Neural cell (in vitro differentiated cells): ENCODE measurements at regions not wholly inside any gene's neighbourhood (a gene's known extent, or its start where the extent isn't known, plus 50 kb on each side); places are given as distances from the start of the nearest gene placed in this dataset.

Source experiments
- H2AFZ ChIP-seq: fragments of 200-600, 300-800 bp; sonication (generic), shearing (Covaris generic); 2 replicates; pipeline ENCODE4 v1.6.0; 2014; ENCODE audit warnings: low read depth, mild to moderate bottlenecking, antibody characterized with exemption, low read length, moderate library complexity
- H3F3A ChIP-seq: fragments of 200-600 bp; shearing (Covaris generic); 2 replicates; pipeline ENCODE4 v1.6.1; 2016; ENCODE audit warnings: mild to moderate bottlenecking, moderate library complexity, mixed read lengths, antibody characterized with exemption, low read length; ENCODE audit not compliant: insufficient read depth, poor library complexity, severe bottlenecking
- H3K27ac ChIP-seq: fragments of 200-600, 300-800 bp; sonication (generic), shearing (Covaris generic); 2 replicates; pipeline ENCODE4 v1.5.1; 2014; ENCODE audit warnings: mild to moderate bottlenecking, low read length, moderate library complexity
- H3K27me3 ChIP-seq: fragments of 300-800, 200-600 bp; sonication (generic), shearing (Covaris generic); 2 replicates; pipeline ENCODE4 v1.6.0; 2014; ENCODE audit warnings: mild to moderate bottlenecking, low read depth, low read length, moderate library complexity; ENCODE audit not compliant: insufficient read depth
- H3K36me3 ChIP-seq: fragments of 300-800, 200-600 bp; sonication (generic), shearing (Covaris generic); 2 replicates; pipeline ENCODE4 v1.5.1; 2014; ENCODE audit warnings: mild to moderate bottlenecking, antibody characterized with exemption, low read length, moderate library complexity; ENCODE audit not compliant: insufficient read depth
- H3K4me2 ChIP-seq: fragments of 300-800, 200-600 bp; sonication (generic), shearing (Covaris generic); 2 replicates; pipeline ENCODE4 v1.6.0; 2014; ENCODE audit warnings: mild to moderate bottlenecking, low read length
- H3K4me3 ChIP-seq: fragments of 300-800, 200-600 bp; sonication (generic), shearing (Covaris generic); 2 replicates; pipeline ENCODE4 v1.5.1; 2014; ENCODE audit warnings: mild to moderate bottlenecking, low read length, moderate library complexity
- H3K79me2 ChIP-seq: fragments of 200-600 bp; shearing (Covaris generic); replicated peaks from 2 replicates; pipeline ENCODE4 v1.6.0; 2014; ENCODE audit warnings: mild to moderate bottlenecking, low read length, moderate library complexity; ENCODE audit not compliant: insufficient read depth
- H3K9ac ChIP-seq: fragments of 300-800, 200-600 bp; sonication (generic), shearing (Covaris generic); 2 replicates; pipeline ENCODE4 v1.6.1; 2016; ENCODE audit warnings: mild to moderate bottlenecking, low read length, mixed read lengths
- H3K9me2 ChIP-seq: fragments of 200-600 bp; shearing (Covaris generic); 2 replicates; pipeline ENCODE4 v1.6.1; 2016; ENCODE audit warnings: mild to moderate bottlenecking, low read length, mixed read lengths; ENCODE audit not compliant: insufficient read depth
- H3K9me3 ChIP-seq: fragments of 200-600, 300-800 bp; sonication (generic), shearing (Covaris generic); 2 replicates; pipeline ENCODE4 v1.6.1; 2016; ENCODE audit warnings: mild to moderate bottlenecking, mixed run types, low read length, moderate library complexity, mixed read lengths
- H4K20me1 ChIP-seq: fragments of 200-600 bp; shearing (Covaris generic); 2 replicates; pipeline ENCODE4 v1.6.1; 2016; ENCODE audit warnings: mild to moderate bottlenecking, mixed run types; ENCODE audit not compliant: insufficient read depth
- EP300 ChIP-seq: fragments of 450-650 bp; conservative IDR thresholded peaks from 2 replicates; pipeline ENCODE4 v1.6.1; 2014; ENCODE audit warnings: antibody characterized with exemption, mild to moderate bottlenecking, moderate library complexity; ENCODE audit not compliant: poor library complexity, severe bottlenecking
- EZH2 ChIP-seq: fragments of 200-600, 300-800 bp; shearing (Covaris generic), sonication (generic); IDR thresholded peaks from 2 replicates; pipeline ENCODE4 v1.6.1; 2014; ENCODE audit warnings: antibody characterized with exemption, low read length, borderline replicate concordance, mild to moderate bottlenecking; ENCODE audit not compliant: insufficient read depth, poor library complexity, severe bottlenecking
- MXI1 ChIP-seq: fragments of 450-650 bp; conservative IDR thresholded peaks from 2 replicates; pipeline ENCODE4 v1.6.1; 2014; ENCODE audit warnings: antibody characterized with exemption, mild to moderate bottlenecking; ENCODE audit not compliant: poor library complexity, severe bottlenecking
- POLR2AphosphoS5 ChIP-seq: IDR thresholded peaks from 2 replicates; pipeline ENCODE4 v1.6.1; 2012
- RAD21 ChIP-seq: fragments of 450-650 bp; conservative IDR thresholded peaks from 2 replicates; pipeline ENCODE4 v1.6.1; 2014; ENCODE audit warnings: antibody characterized with exemption, mild to moderate bottlenecking, moderate library complexity
- SMC3 ChIP-seq: fragments of 450-650 bp; conservative IDR thresholded peaks from 2 replicates; pipeline ENCODE4 v1.6.1; 2014; ENCODE audit warnings: antibody characterized with exemption, mild to moderate bottlenecking, moderate library complexity; ENCODE audit not compliant: poor library complexity
- TAF1 ChIP-seq: IDR thresholded peaks from 2 replicates; pipeline ENCODE4 v1.6.1; 2012; ENCODE audit warnings: low read depth
- TF ChIP-seq, protein P1 (sequence below): fragments of 450-650 bp; IDR thresholded peaks from 2 replicates; pipeline ENCODE4 v1.5.1; 2014; ENCODE audit warnings: antibody characterized with exemption, mild to moderate bottlenecking, moderate library complexity; ENCODE audit not compliant: poor library complexity, severe bottlenecking

DNA sequence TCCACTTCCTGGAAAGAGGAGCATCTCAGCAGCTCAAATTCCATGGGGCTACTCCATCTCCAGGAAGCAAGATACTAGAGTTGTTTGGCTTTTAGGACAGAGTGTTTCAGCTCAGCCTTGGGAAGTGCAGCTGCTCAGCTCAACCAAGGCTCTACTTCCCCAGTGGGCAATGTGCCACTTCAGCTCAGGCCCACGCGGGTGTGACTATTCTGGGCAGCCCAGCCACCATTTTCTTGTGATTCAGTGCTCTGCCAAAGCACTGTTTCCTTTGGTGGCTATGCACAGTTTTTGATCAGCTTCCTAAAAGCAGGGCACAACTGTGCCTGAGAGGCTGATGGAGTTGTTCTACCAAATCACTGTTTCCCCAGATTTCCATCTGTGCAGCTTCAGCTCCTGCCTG, 1104.9 kb upstream of the TMPRSS15 start:
- TF ChIP-seq TAF1 (no peak), EZH2 (no peak), RAD21 (no peak), POLR2AphosphoS5 (no peak)
- Histone ChIP-seq H3K9ac (no peak overlapping the region), H2AFZ (no peak overlapping the region), H3K4me2 (no peak overlapping the region), H4K20me1 (no peaks in the 10 kb centered on the region), H3K4me3 (no peak overlapping the region), H3K36me3 (no peaks in the 10 kb centered on the region), H3K79me2 (no peaks in the 10 kb centered on the region), H3F3A (no peaks in the 10 kb centered on the region), H3K9me2 (no peaks in the 10 kb centered on the region), H3K9me3 (no peaks in the 10 kb centered on the region), H3K27me3 (no peaks in the 10 kb centered on the region), H3K27ac (no peak overlapping the region)

GRCh38 chr21:19508844-19509243, 1105.3 kb upstream of the TMPRSS15 start:
- Histone ChIP-seq H4K20me1 (no peaks in the 10 kb centered on the region), H3K79me2 (no peaks in the 10 kb centered on the region), H2AFZ (no peak overlapping the region), H3K27ac (no peak overlapping the region), H3K4me2 (no peak overlapping the region), H3K9me3 (no peaks in the 10 kb centered on the region), H3K4me3 (no peak overlapping the region), H3K27me3 (no peaks in the 10 kb centered on the region), H3K36me3 (no peaks in the 10 kb centered on the region), H3K9me2 (no peaks in the 10 kb centered on the region), H3K9ac (no peak overlapping the region), H3F3A (no peaks in the 10 kb centered on the region)
- TF ChIP-seq EP300 (no peak), MXI1 (no peak), RAD21 (no peak), TAF1 (no peak), POLR2AphosphoS5 (no peak)
- TF ChIP-seq, protein P1, sequence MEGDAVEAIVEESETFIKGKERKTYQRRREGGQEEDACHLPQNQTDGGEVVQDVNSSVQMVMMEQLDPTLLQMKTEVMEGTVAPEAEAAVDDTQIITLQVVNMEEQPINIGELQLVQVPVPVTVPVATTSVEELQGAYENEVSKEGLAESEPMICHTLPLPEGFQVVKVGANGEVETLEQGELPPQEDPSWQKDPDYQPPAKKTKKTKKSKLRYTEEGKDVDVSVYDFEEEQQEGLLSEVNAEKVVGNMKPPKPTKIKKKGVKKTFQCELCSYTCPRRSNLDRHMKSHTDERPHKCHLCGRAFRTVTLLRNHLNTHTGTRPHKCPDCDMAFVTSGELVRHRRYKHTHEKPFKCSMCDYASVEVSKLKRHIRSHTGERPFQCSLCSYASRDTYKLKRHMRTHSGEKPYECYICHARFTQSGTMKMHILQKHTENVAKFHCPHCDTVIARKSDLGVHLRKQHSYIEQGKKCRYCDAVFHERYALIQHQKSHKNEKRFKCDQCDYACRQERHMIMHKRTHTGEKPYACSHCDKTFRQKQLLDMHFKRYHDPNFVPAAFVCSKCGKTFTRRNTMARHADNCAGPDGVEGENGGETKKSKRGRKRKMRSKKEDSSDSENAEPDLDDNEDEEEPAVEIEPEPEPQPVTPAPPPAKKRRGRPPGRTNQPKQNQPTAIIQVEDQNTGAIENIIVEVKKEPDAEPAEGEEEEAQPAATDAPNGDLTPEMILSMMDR: no peak

- Histone ChIP-seq H3K27me3 (no peaks in the 10 kb centered on the region), H3F3A (no peaks in the 10 kb centered on the region), H3K9ac (no peak overlapping the region), H3K36me3 (no peaks in the 10 kb centered on the region), H4K20me1 (no peaks in the 10 kb centered on the region), H3K9me2 (no peaks in the 10 kb centered on the region), H3K4me3 (no peak overlapping the region), H3K9me3 (no peaks in the 10 kb centered on the region), H3K27ac (no peak overlapping the region), H2AFZ (no peak overlapping the region), H3K4me2 (no peak overlapping the region), H3K79me2 (no peaks in the 10 kb centered on the region)
- no peak for TF ChIP-seq SMC3
- TF ChIP-seq, protein P1: no peak
- TF ChIP-seq RAD21: no peak
Measured at GRCh38 chr21:19510057-19510456, 1106.5 kb upstream of the TMPRSS15 start.
